OCI-LY3 (cell line): ENCODE measurements at regions not wholly inside any gene's neighbourhood (a gene's known extent, or its start where the extent isn't known, plus 50 kb on each side); places are given as distances from the start of the nearest gene placed in this dataset.

Experiments
- H2AFZ ChIP-seq: fragments of 200-600, 300-600 bp; shearing (Covaris generic); 2 replicates; pipeline ENCODE4 v1.6.0; 2014; ENCODE audit warnings: antibody characterized with exemption, low read depth, low read length
- H3K27ac ChIP-seq: fragments of 200-600, 300-600 bp; sonication (generic); 2 replicates; pipeline ENCODE4 v1.5.1; 2014; ENCODE audit warnings: mild to moderate bottlenecking, low read length, moderate library complexity, mixed read lengths
- H3K27me3 ChIP-seq: fragments of 200-600, 300-600 bp; sonication (generic); 2 replicates; pipeline ENCODE4 v1.6.1; 2014; ENCODE audit warnings: low read depth, low read length, mixed read lengths
- H3K36me3 ChIP-seq: fragments of 200-600, 300-600 bp; sonication (generic); replicated peaks from 2 replicates; pipeline ENCODE3; 2014; ENCODE audit warnings: low read depth, low read length, mixed read lengths
- H3K4me1 ChIP-seq: fragments of 300-600, 200-600 bp; sonication (generic); 2 replicates; pipeline ENCODE4 v1.6.1; 2014; ENCODE audit warnings: low read length, mixed read lengths
- H3K4me2 ChIP-seq: fragments of 200-600, 300-600 bp; sonication (generic); 2 replicates; pipeline ENCODE4 v1.6.1; 2014; ENCODE audit warnings: low read length, mixed read lengths
- H3K4me3 ChIP-seq: fragments of 300-600, 200-600 bp; sonication (generic); 2 replicates; pipeline ENCODE4 v1.5.1; 2014; ENCODE audit warnings: antibody characterized with exemption, mild to moderate bottlenecking, low read length, moderate library complexity
- H3K79me2 ChIP-seq: fragments of 300-600, 200-600 bp; shearing (Covaris generic); 2 replicates; pipeline ENCODE4 v1.6.1; 2014; ENCODE audit warnings: mild to moderate bottlenecking, low read length, mixed read lengths
- H3K9ac ChIP-seq: fragments of 300-600, 200-600 bp; shearing (Covaris generic); 2 replicates; pipeline ENCODE4 v1.6.0; 2014; ENCODE audit warnings: mild to moderate bottlenecking, low read length, moderate library complexity
- H3K9me3 ChIP-seq: fragments of 200-600, 300-600 bp; shearing (Covaris generic); 2 replicates; pipeline ENCODE4 v1.6.1; 2014; ENCODE audit warnings: low read length, mixed read lengths; ENCODE audit not compliant: insufficient read depth
- H4K20me1 ChIP-seq: fragments of 200-600, 300-600 bp; sonication (generic); 2 replicates; pipeline ENCODE4 v1.6.1; 2016; ENCODE audit warnings: low read length, mixed read lengths; ENCODE audit not compliant: insufficient read depth
- CTCF ChIP-seq: fragments of 200-600, 300-600 bp; sonication (generic); IDR thresholded peaks from 2 replicates; pipeline ENCODE4 v1.5.1; 2014; ENCODE audit warnings: antibody characterized with exemption, low read length, low read depth
- EZH2phosphoT487 ChIP-seq: fragments of 200-600 bp; shearing (Covaris generic); IDR thresholded peaks from 2 replicates; pipeline ENCODE4 v1.6.1; 2018; ENCODE audit warnings: antibody characterized with exemption, mixed run types, low read depth

- H3K4me3 ChIP-seq: no peak overlapping the region
- H3K36me3 ChIP-seq: no peaks in the 10 kb centered on the region
- no peaks in the 10 kb centered on the region for H3K27me3 ChIP-seq
- TF ChIP-seq CTCF: no peak
- TF ChIP-seq EZH2phosphoT487: no peak
- no peaks in the 10 kb centered on the region for H3K79me2 ChIP-seq
- H3K4me1 ChIP-seq: no peaks in the 10 kb centered on the region
- H3K27ac ChIP-seq: no peak overlapping the region
- no peaks in the 10 kb centered on the region for H3K9me3 ChIP-seq
- H2AFZ ChIP-seq: no peak overlapping the region
- no peak overlapping the region for H3K4me2 ChIP-seq
- no peak overlapping the region for H3K9ac ChIP-seq
- H4K20me1 ChIP-seq: no peaks in the 10 kb centered on the region
These were observed 313.1 kb upstream of the PIK3R1 start for GRCh38 chr5:67902497-67902830.

DNA sequence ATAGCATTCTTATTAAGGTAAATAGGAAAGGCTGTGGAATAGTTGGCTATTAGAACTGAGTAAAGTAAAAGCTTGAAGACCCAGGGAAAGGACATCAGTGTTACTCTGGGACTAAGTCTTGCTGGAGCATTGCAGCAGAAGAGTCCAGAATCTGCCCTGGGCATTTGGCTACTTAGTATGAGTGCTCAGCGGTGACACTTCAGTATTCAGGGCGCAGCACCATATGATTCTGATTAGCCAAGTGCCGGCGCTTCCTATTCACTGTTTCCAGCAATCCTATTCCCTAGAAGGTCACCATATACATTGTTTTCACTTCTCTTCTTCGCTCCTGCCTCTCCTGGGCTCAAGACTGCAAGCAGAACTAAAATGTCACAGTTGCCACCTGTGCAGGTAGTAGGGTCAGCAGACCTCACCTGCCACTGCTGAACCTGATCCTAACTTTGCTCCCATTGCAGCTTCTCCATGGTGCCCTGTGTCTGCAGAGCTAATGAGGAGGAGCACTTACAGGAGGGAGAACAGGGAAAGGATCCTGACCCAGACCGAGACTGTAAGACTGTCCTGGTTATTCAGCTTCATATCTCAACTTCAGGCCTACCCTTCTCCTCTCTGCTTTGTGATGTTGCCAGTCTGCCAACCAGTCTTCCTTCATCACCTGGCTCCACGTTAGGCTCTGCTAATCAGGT is 313.6 kb upstream of the PIK3R1 start:
- no peak overlapping the region for H2AFZ ChIP-seq
- no peaks in the 10 kb centered on the region for H3K9me3 ChIP-seq
- H4K20me1 ChIP-seq: no peaks in the 10 kb centered on the region
- H3K27ac ChIP-seq: no peak overlapping the region
- H3K79me2 ChIP-seq: no peaks in the 10 kb centered on the region
- no peak overlapping the region for H3K4me2 ChIP-seq
- no peak overlapping the region for H3K9ac ChIP-seq
- H3K4me3 ChIP-seq: no peak overlapping the region
- H3K36me3 ChIP-seq: no peaks in the 10 kb centered on the region
- no peaks in the 10 kb centered on the region for H3K4me1 ChIP-seq
- no peak for TF ChIP-seq CTCF
- no peak for TF ChIP-seq EZH2phosphoT487
- no peaks in the 10 kb centered on the region for H3K27me3 ChIP-seq

GRCh38 chr5:67900514-67900913 is 315.0 kb upstream of the PIK3R1 start:
- no peak overlapping the region for H3K27ac ChIP-seq
- H3K36me3 ChIP-seq: no peaks in the 10 kb centered on the region
- H3K4me2 ChIP-seq: no peak overlapping the region
- H4K20me1 ChIP-seq: no peaks in the 10 kb centered on the region
- H3K79me2 ChIP-seq: no peaks in the 10 kb centered on the region
- no peak overlapping the region for H3K4me3 ChIP-seq
- no peaks in the 10 kb centered on the region for H3K9me3 ChIP-seq
- no peaks in the 10 kb centered on the region for H3K27me3 ChIP-seq
- H2AFZ ChIP-seq: no peak overlapping the region
- TF ChIP-seq CTCF (no peak), EZH2phosphoT487 (no peak)
- no peaks in the 10 kb centered on the region for H3K4me1 ChIP-seq
- H3K9ac ChIP-seq: no peak overlapping the region

DNA sequence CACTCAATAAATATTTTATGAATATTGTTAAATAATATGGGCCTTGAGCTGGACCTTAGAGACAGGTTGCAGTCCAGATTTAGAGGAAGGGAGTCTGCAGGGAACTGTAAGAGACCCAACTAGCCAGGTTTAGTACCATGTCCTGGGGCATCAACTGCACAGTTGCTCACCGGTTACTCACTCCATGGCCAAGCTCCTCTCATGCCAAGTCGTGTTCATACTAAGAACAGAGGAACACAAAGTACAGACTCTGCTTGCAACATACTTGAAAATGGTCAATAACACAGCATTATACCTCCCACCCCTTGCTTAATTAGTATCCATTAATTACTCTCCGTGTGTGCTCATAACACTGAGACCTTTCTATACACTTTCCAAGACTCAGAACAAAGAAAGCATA is 317.6 kb upstream of the PIK3R1 start:
- Histone ChIP-seq H3K79me2 (no peaks in the 10 kb centered on the region), H3K27ac (no peak overlapping the region), H3K9ac (no peak overlapping the region), H3K4me3 (no peak overlapping the region), H3K27me3 (no peaks in the 10 kb centered on the region), H4K20me1 (no peaks in the 10 kb centered on the region), H3K4me2 (no peak overlapping the region), H3K36me3 (no peaks in the 10 kb centered on the region), H3K4me1 (no peaks in the 10 kb centered on the region), H2AFZ (no peak overlapping the region), H3K9me3 (no peaks in the 10 kb centered on the region)
- no peak for TF ChIP-seq EZH2phosphoT487
- no peak for TF ChIP-seq CTCF
